HG02840 (cell line): ENCODE measurements at regions not wholly inside any gene's neighbourhood (a gene's known extent, or its start where the extent isn't known, plus 50 kb on each side); places are given as distances from the start of the nearest gene placed in this dataset.
"Not testable (repeated sequence)": the region's sequence is repeated elsewhere in the genome, so short reads cannot be mapped to it uniquely, and the experiment has no call there.

Experiments used
- ATAC-seq: cut with Tn5 transposase; IDR thresholded peaks from one replicate; pipeline ENCODE4 v1.9.1; 2021; ENCODE audit warnings: mild to moderate bottlenecking, moderate library complexity, moderate number of reproducible peaks; ENCODE audit not compliant: unreplicated experiment, low FRiP score

- no peak for ATAC-seq
Measured at GRCh38 chr6:170008294-170008785, 256.9 kb downstream of the ERMARD start.

GRCh38 chr6:170007468-170008293 lies 256.3 kb downstream of the ERMARD start:
- ATAC-seq: no peak

- ATAC-seq: no peak
Measured at GRCh38 chr6:170006900-170007467, 255.6 kb downstream of the ERMARD start.

GRCh38 chr6:170006071-170006899 lies 254.9 kb downstream of the ERMARD start:
- no peak for ATAC-seq

- ATAC-seq: no peak
Measured at GRCh38 chr6:170005665-170006064, 254.2 kb downstream of the ERMARD start.

- ATAC-seq: no peak
Measured at GRCh38 chr6:170004585-170005210, 253.3 kb downstream of the ERMARD start.

GRCh38 chr6:170003451-170004160 lies 252.2 kb downstream of the ERMARD start:
- ATAC-seq: no peak

GRCh38 chr6:170003027-170003426 lies 251.6 kb downstream of the ERMARD start:
- ATAC-seq: no peak

- ATAC-seq: not testable (repeated sequence)
Measured at GRCh38 chr6:170001782-170002181, 250.4 kb downstream of the ERMARD start.

GRCh38 chr6:170000071-170000843 lies 248.8 kb downstream of the ERMARD start:
- no peak for ATAC-seq

GRCh38 chr6:169999367-169999766 lies 247.9 kb downstream of the ERMARD start:
- no peak for ATAC-seq

GRCh38 chr6:169998457-169998856 lies 247.0 kb downstream of the ERMARD start:
- ATAC-seq: no peak

GRCh38 chr6:169997930-169998218 lies 246.5 kb downstream of the ERMARD start:
- ATAC-seq: no peak

- no peak for ATAC-seq
Measured at GRCh38 chr6:169997187-169997929, 245.9 kb downstream of the ERMARD start.

GRCh38 chr6:169996378-169997051 lies 245.1 kb downstream of the ERMARD start:
- no peak for ATAC-seq

GRCh38 chr6:169994739-169995138 lies 243.3 kb downstream of the ERMARD start:
- no peak for ATAC-seq

- no peak for ATAC-seq
Measured at GRCh38 chr6:169993861-169994481, 242.5 kb downstream of the ERMARD start.

GRCh38 chr6:169991913-169992312 lies 240.5 kb downstream of the ERMARD start:
- ATAC-seq: no peak
